NCI-H2227 (cell line): ENCODE measurements at regions not wholly inside any gene's neighbourhood (a gene's known extent, or its start where the extent isn't known, plus 50 kb on each side); places are given as distances from the start of the nearest gene placed in this dataset.

ENCODE experiments used
- DNase-seq: peaks from one replicate; lab custom pipeline; 2025; ENCODE audit not compliant: unreplicated experiment; lab: John Stamatoyannopoulos, UW

DNA sequence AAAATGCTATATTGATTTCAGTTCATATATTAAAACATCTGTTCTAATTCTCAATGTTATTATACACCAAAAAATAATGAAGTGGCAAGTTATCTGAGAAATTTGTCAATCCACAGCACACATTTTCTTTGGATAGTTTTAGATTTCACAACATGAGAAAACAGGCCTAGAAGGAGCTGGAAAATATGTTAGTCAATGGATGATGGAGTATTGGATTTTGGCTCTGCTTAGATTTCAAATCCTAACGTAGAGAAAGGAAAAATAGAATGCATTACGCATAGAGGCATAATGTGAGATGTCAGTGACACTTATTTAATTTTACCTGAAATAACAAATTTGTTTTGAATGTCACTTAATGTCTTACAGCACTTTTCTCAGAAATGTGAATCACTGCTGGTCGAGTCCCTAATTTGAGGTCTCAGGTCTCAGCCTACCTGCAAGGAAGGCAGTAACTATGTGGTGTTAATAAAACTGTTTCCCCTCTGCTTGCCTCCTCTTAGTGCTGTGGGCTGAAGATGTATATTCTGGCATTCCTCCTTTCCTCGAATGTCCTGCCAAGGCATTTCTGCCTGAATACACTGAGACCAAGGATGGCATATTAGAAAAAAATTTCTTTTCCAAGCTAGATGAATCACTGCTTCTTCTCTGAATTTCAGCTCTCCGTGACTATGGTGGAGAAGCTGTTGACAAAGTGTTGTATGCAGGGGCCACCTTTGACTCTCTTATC lies 232.4 kb downstream of the POSTN start:
- DNase-seq = no peak

DNA sequence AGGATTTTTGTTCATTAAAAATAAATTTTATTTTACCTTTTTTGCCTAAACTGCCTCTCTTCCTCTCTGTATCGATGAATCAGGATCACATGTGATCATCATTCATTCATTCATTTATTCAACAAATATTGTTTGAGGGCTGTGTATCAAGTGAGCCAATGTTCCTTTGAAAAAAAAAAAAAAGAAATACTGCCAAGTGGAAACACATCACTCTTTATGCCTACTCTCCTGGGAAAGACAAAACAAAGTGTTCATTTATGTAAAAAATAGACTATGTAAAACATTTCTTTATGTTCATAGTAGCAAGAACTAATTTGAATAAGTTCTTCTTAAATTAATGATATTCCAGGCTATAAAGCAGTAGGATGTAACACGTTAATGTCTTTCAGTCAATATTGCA lies 233.1 kb downstream of the POSTN start:
- DNase-seq = no peak

DNA sequence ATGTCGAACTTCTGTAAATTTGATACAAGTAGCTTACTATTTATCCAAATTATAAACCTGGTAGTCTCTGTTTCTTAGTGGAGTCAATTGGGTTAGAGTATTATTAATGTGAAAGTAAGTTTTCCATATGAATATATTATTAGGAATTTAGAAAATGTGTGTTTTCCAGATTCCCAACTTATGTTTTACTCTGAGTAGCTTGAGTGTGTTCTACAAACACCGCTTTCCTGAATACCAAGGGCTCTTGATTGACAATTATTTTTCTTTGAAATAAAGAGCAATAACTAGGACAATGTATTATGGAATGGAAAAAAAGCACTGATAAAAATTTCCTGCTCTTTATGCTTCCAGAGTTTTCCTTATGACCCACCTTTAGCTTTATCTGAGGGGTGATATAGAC lies 233.6 kb downstream of the POSTN start:
- DNase-seq = no peak

DNA sequence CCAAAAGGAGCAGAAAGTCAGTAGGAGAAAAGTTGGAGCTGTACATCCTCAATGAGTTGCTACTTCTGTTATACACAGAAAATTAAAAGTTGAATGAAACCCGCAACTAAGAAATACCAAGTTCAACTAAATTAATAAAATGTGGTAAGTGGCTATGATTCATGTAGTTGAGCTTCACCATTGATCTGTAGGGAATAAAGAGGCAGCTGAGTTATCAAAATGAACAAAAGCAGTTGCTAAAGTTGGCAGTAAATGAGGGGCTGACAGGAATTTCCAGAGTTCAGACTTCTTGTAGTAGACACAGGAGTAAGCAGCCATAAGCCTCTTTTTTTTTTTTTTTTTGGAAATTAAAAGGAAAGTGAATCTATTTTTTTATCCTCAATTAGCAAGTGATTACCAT lies 234.6 kb downstream of the POSTN start:
- no peak for DNase-seq

DNA sequence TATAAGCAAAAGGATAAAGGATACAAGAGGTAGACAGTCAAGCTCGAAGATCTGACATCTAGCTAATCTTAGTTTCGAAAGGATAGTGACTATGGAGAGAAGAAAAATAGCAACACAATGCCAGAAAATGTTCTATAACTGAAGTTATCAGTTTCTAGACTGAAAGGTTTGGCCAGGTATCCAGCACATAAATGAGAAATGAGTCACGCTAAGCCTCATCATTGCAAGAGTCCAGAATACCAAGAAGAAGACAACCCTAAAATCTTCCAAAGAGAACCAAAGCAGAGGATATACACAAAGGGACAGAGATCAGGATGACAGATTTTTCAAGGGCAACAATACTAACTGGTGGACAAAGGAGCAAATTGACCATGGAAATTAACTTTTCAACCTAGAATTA lies 237.0 kb downstream of the POSTN start:
- DNase-seq = no peak

DNA sequence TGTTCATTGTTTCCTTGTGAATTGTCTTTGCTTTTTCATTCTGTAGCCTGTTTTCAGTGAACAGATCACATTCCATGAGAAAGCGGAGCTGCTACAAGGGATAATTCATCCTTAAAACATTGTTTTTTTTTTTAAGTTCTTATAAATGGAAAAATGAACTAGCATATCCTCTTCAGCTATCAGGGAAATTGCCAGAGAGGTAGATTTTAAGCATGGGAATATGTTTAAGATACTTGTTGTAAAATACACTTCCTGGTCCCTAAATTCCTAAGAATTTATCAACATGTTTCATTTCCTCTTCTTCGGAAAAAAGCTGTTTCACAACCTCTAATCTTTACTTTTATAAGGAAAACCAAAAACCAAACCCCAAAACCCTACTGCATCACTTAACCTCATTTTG lies 238.0 kb downstream of the POSTN start:
- no peak for DNase-seq

DNA sequence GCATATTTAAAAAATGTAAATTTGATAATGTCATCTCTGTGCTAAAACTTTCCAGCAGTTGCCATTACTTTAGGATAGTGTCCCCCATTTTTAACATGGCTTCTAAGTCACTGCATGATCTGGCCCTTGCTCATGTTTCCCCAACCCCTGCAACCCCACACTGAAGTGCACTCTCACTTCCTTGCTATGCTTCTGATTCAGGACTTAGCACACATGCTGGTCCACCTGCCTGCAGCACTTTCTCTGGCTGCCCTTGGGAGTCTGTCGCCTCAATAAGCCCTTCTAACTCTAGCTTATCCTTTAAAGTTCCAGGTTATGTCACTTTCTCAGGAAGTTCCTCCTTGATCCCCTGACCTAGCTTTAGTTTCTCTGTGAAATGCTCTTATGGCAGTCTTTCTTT lies 241.0 kb downstream of the POSTN start:
- DNase-seq = no peak

DNA sequence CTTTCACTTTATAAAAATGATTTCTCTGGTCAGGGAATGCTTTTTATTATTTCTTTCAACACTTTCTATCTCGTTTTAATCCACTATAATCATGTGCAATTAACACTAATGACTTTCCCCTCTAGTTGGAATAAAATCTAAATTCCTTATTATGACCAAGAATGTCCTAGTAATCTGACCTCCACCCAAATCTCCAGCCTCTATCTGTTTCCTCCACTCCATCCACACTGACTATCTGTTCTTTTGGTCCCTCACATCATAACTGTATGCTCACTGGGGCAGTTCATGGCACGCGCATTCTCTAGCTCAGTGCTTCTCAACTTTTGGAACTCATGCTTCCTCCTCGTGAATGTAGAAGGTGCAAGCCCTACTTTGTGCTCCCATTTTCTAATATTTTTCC lies 244.7 kb downstream of the POSTN start:
- no peak for DNase-seq

DNA sequence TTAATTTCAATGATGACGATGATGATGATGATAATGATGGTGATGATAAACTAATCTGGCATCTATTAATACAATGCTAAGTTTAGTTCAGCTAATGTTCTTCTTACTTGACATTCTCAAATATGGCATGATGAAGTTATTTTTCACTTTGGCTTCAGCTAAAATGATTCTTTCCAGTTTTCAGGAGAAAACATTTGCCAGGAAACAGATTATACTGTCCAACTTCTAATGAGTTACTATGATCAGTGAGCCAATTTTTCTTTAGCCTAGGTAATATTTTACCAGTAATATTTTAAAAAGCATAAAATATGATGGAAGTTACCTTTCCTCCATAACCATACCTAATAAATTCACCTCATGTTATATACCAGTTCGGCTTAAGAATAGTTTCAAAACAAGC lies 245.7 kb upstream of the CSNK1A1L start:
- no peak for DNase-seq

DNA sequence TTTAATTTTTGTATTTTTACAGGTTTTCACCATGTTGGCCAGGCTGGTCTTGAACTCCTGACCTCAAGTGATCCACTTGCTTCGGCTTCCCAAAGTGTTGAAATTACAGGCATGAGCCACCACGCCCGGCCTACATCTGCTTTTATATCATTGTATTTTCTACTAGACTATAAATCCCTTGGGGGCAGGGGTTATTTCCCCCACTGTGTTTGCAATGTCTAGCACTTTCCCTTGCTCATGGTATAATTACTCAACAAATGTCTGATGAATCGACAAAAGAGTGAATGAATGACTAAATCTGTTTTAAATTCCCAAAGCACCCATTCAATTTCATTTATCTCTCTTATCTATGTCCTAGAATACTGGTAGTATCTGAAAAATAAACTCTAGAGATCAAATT lies 244.5 kb upstream of the CSNK1A1L start:
- no peak for DNase-seq

DNA sequence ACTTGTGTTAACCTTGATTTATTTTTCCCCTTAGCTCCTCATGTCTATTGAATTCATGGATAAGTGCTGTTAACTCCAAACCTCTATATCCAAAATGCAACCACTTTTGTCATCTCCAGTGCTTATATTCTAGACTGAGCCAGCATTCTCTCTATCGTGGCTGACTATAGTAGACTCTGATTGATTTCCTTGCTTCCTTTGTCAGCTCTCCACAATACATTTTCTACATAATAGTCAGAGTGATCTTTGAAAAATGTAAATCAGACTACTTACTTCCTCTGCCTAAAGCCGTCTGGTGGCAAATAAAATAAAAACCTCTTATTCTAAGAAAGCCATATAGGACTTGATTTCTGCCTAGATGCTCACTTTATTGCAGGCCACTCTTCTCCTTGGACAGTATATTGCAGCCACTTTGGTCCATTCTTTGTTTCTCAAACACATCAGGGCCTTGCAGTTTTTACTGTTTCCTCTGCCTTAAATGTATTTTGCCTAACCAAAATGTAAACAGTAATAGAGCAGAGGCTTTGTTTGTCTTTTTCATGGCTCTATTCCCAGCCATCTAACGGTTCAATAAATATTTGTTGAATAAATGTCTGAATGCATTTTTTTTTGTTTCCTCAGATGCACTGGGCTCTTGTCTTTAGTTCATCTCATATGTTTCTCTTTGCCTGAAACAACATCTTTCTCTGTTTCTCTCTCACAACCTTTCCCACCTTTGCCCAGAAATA lies 243.6 kb upstream of the CSNK1A1L start:
- DNase-seq = no peak

DNA sequence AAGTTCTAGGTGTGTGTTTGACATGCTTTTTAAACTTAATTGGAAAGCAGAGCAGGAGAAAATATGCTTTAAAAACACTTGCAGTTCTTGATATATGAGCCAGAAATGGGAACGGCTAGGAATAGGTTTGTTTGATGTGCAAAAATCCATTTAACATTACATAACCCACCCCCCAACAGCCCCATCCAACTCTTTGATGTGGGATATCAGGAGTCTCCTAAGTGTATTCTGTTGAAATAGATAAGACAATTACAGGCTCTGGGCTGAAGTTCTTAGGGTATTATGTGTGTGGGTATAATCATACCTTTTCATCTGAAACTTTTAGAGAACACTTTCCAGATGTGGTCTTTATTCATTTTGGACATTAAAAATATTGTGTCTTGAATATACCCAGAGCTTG lies 240.4 kb upstream of the CSNK1A1L start:
- DNase-seq = no peak

DNA sequence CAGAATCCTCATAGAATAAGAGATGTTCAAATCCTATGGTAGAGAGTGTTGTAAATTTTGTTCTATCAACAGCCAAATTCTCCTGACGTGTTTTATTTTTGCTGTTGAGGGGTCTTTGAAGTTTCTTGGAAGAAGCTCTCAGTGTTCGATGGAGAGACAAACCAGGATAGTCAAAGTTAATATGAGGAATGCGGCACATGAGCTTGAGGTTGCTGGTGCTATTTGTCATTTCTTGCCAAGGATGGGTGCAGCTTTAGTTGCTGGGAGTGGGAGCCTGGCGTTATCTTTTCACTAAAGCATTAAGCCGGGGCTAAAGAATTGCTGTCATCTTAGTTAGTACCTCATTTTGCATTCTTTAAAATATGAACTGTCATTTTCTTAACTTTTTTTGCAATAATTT lies 239.9 kb upstream of the CSNK1A1L start:
- DNase-seq = no peak

DNA sequence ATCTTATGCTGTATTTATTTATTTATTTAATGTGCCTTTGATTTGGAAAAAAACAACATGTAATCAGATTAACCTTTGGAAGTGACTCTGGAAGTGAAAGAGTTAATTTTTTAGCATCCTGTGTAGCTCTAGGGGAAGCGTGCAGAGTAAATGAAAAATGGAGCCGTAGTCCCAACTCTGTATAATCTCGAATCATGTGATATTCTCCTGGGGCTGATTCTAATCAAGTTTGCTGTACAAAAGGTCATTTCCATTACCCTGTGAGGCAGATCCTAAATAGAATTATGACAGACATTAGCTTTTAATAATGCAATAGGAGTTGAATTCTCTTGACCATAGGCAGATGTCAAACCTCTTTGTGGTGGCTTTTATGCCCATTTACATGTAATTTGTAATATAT lies 238.6 kb upstream of the CSNK1A1L start:
- DNase-seq = no peak

DNA sequence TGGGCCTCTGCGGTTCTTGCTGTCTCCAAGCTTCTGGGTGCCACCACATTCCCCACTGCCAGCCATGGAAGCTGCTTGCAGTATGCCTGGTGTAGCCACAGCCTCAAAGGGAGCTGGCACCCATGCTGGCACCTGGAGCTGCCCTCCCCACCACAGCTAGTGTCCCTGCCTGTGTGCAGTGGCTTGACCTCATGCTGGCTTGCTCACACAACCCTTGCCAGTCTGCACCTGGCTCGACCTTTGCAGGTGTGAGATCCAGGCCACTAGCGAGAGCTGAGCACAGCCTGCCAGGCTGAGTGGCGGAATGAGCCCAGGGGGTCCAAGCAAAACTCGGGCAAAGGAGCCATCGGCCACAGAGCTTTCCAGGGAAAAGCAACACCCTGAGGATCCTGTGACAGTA lies 236.7 kb upstream of the CSNK1A1L start:
- DNase-seq = no peak

DNA sequence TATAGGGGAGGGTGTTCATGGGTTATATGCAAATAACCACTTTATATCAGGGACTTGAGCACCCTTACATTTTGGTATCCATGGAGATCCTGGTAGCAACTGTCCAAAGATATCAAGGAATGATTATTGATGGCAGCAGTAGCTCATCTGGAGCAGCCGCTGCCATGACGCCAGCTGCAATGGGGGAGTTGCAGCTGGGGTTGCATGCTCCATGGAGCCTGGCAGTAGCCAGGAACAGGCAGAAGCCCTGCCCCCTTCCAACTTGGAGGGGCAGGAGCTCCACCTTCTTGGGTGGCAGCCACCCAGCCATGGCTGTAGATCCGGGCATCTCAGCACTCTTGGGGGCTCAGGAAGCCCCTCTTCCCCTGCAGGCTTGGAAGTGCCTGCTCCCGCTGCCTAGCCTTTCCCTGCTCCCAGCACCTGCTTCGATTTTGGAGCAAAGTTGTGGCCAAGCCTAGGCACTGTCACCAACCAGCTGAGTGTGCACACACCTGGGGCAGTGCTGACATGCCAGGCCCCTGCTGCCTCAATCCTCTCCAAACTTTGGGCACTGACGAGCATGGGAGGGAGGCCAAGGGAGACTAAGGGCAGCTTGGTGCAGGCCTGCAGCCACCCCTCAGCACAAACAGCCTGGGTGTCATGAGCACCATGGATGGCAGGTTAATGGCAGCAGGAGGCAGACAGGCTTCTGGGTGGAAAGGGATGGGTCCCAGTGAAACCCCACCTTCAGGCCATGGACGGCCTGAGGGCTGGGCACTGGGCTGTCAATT lies 235.6 kb upstream of the CSNK1A1L start:
- DNase-seq = no peak

DNA sequence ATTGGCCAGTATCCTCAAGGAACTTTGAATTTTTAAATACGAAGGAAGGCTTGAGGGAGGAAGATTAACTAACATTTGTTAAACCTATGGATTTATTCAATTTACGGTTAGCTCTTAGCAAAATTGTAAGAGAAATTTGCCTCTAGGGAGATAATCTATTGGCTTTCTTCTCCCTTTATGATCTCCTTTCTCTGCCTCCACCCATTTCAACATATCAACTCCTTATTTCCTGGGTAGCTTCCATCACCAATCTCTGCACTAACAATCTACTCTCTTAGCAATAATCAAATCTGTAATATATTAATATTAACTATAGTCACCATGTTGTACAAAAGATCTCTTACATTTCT lies 233.9 kb upstream of the CSNK1A1L start:
- no peak for DNase-seq

DNA sequence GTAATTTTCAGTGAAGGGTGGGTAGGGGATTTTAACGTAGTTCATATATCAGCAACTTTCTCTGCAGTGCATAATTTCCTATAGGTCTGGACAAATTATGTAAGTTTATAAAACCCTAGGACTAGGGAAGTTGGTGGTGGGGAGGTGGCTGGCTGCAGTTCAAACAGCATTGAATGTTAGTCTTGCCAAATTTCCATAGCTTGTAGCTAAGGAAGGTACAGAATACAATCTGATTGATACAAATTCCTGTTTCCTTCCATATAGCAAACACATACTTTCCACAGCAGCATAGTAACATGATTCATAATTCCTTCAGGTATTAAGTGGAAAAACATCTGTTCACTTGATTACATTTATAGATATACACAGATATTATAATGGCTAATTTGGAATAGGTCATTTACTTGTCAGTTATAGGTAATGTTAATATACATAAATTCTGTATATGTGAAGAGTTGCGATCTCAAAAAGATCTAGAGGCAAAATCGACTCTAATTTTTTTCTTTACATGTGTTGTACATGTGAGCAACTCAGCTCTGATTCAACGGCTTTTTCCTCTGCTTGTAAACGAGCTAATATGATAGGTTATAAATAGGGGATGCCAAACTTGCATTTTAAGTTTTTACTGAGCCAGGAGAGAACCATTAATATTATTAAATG lies 233.4 kb upstream of the CSNK1A1L start:
- no peak for DNase-seq

DNA sequence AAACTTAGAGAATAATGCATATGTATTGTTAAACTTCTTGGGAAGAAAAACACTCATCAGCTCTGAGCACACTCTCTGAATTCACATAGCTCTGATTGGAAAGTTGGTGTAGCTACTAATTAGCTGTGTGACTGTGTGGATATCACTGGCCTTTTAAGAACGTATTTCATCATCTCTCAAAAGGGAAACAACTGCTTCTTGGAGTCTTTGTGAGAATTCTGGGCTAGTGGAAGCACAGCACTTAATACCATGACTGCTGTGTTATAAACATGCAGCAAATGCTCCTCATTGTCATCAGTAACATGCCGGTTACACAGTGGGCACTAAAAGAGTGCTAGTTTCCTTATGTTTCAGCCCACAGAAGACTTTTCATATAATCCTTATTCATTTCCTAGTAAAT lies 220.9 kb upstream of the CSNK1A1L start:
- DNase-seq = no peak

DNA sequence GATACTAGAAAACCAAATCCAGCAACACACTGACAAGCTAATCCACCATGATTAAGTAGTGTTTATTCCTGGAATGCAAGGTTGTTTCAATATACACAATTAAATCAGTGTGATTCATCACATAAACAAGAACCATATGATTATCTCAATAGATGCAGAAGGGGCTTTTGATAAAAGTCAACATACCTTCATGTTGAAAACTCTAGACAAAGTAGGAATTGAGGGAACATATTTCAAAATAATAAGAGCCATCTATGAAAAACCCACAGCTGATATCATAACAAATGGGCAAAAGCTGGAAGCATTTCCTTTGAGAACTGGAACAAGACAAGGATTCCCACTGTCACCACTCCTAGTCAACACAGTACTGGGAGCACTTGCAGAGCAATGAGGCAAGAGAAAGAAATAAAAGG lies 213.6 kb upstream of the CSNK1A1L start:
- DNase-seq = no peak

DNA sequence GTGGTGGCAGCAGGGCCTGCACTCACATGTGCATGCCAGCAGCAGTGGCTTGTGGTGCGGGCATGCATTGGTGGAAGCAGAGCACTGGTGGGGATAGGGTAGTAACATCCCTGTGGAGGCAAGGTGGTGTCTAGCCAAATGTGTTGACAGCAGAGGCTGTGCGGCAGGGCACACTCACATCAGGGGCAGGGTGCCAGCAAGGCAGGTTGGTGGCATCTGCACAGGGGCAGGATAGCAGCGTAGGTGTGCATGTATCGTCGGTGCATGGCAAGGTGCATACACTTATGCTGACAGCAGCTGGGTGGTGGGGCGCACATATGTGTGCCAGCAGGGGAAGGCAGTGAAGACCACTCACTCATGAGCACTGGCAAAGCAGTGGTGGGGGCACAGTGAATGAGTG lies 211.5 kb upstream of the CSNK1A1L start:
- DNase-seq = no peak

DNA sequence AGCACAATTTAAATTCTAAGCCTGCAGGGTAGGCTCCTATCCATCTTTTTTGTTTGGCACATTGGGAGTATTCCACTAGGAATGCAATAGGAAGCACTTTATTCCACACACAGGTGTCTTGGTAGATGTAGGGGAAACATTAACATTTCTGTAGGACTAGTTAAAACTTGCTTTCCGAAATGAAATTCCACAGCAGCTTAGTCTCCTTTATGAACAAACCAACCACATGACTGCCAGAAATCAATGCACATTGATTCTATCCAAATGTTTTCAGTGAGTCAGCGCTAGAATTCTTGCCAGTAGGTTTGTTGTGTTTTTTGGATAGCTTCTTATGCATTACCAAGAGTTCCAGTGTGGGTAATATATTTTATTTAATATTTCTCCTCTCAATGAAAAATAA lies 207.9 kb upstream of the CSNK1A1L start:
- DNase-seq = no peak
